NCI-H2081 (cell line): ENCODE measurements at regions not wholly inside any gene's neighbourhood (a gene's known extent, or its start where the extent isn't known, plus 50 kb on each side); places are given as distances from the start of the nearest gene placed in this dataset.

Experiments used
- DNase-seq, 2 experiments: peaks; one replicate each; lab custom pipeline; 2025; lab: John Stamatoyannopoulos, UW

- DNase-seq: no peak
Measured at GRCh38 chr10:113292086-113292485, 260.8 kb upstream of the HABP2 start.

- DNase-seq: no peak
Measured at GRCh38 chr10:113292743-113293142, 260.1 kb upstream of the HABP2 start.

- no peak for DNase-seq
Measured at GRCh38 chr10:113293167-113293566, 259.7 kb upstream of the HABP2 start.

DNA sequence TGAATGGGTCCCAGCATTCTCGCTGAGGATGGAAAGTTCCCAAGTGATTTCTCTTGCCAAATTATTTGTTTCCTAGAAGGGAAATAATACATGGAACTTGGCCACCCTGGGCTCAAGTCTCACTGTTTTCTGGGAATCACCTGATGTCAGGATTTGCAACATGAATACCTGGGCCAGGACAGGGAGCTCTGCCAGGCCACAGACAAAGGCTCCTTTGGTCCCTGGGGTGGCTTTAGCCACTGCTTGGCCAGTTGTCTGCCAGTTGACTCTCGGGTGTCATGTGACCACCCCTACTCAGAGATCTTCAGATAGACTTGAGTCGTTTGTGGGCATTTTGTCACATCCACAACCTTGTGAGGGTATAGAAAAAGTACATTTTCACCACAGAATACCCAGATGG is 258.0 kb upstream of the HABP2 start:
- DNase-seq: no peak

GRCh38 chr10:113297226-113297625 is 255.6 kb upstream of the HABP2 start:
- DNase-seq: no peak

- no peak for DNase-seq
Measured at GRCh38 chr10:113298616-113299015, 254.2 kb upstream of the HABP2 start.

GRCh38 chr10:113300201-113300600 is 252.7 kb upstream of the HABP2 start:
- no peak for DNase-seq

GRCh38 chr10:113300617-113301016 is 252.2 kb upstream of the HABP2 start:
- DNase-seq: no peak

DNA sequence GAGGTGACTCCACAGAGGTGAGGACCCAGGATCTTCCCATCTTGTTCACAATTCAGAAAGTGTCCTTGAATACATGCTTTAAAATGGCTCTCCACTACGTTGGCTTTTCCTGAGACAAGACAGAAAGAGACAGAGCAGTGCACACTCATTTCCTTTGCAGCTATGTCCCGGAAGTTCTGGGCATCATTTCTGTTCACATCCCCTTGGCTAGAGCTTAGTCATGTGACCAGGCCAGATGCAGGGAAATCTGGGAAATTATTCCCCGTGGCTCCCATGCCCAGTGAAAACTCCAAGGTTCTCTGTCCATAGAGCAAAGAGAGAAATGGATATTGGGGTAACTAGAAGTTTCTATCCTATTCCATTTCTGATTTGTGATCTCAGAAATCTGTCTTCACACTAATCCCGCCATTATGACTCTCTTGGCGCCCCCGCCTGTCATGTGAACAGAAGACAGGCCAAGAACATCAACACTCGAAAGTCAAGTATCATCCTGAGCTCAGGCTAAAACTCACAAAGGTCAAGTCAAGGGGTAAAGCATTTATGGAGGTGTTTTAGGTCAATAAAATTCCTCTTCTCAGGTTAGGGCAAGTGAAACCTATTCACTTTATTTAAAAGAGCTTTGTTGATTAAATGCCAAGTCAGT is 251.4 kb upstream of the HABP2 start:
- no peak for DNase-seq

GRCh38 chr10:113302062-113302461 is 250.8 kb upstream of the HABP2 start:
- DNase-seq: no peak

DNA sequence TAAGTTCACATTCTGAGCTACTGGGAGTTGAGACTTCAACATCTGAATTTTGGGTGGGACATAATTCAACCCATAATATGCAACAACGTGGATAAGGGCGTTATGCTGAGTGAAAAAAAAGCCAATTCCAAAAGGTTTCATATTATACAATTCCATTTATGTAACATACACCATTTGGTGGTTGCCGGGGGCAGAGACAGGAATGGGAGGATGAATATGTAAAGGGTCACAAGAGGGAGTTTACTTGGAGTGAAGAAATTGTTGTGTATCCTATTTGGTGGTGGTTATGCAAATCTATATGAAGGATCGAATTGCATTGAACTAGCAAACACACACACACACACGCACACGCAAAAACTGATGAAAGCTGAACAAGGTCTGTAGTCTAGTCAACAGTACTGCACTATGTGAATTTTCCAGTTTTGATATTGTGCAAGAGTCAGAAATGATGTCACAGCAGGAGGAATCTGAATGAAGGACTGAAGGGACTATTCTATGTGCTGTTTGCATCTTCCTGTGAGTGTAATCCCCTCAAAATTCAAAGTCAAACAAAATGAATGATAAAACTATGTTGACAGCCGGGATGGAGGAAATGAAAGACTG is 249.2 kb upstream of the HABP2 start:
- no peak for DNase-seq

DNA sequence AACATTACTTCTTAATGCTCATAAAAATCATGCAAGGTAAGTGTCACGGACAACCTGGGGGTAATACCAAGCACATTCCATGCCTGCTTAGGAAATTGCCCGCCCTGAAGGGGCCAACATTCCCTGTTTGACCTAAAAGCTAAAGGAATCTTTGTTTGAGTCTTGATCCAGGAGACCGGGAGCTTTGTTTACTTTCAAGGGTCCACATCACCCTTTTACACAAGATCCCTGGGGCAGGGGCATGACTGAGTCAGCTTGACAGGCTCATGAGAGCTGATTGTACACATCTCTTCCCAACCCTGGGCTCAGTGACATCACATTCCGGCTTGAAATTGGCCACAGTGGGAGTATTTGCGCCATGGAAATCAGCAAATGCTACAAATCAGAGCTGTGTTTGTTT is 248.1 kb upstream of the HABP2 start:
- no peak for DNase-seq

GRCh38 chr10:113305871-113306270 is 247.0 kb upstream of the HABP2 start:
- no peak for DNase-seq

- DNase-seq: no peak
Measured at GRCh38 chr10:113309791-113310190, 243.1 kb upstream of the HABP2 start.

- no peak for DNase-seq
Measured at GRCh38 chr10:113310347-113310746, 242.5 kb upstream of the HABP2 start.

DNA sequence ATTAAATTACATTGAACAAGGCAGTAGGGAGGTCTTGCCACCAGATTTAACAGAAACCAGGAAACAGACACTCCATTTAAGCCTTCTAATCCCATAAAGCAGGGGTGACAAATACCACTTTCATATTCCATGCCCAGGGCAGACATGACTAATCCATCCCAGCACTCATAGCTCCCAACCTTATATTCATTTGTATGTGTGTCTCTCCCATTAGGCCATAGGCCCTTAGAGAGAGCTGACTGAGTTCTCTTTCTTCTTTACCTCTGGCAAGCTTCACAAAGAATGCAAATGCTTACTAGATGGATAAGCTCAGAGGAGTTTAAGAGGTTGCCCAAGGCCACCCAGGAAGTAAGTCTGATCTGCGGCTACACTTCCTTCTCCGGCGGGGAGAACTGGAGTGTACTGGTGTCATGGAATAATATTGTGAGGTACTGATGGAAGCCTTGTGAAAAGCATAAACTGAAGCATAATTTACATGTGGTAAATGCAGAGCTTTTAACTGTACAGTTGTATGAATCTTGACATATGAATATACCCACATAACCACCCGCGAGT is 239.7 kb upstream of the HABP2 start:
- DNase-seq: no peak

DNA sequence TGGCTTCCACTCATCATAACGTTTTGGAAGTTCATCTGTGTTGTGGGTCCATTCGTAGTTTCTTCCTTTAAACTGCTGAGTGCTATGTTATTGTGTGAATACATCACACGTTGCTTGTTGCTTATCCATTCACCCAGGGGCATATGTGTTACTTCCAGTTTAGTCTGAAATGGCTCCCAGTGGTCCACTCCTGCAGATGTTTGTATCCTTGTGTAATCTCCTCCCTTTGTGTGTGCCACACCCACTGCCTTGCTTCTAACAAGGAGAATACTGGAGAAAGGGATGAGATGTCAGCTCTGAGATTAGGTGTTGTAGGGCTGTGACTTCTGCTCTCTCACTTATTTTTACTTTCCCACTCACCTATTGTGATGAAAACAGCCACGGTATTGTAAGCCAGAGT is 239.1 kb upstream of the HABP2 start:
- DNase-seq: no peak

DNA sequence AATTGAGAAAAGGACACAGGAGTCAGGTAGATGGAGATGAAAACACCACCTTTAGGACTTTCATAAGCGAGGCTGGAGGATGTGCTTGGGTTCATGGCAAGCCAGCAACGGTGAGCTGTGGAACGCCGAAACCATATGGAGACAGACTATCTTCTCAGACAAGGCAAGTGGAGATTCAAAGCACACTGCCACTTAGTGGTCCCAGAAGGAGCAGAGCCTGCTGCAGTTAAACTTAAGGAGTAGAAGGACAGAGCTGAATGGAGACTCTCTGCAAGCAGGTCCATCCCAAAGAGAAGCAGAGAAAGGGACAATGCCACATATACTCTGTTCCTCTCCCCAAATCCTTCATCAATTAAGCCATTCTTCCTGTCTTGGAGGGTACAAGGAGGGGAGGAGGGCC is 236.3 kb upstream of the HABP2 start:
- DNase-seq: no peak

DNA sequence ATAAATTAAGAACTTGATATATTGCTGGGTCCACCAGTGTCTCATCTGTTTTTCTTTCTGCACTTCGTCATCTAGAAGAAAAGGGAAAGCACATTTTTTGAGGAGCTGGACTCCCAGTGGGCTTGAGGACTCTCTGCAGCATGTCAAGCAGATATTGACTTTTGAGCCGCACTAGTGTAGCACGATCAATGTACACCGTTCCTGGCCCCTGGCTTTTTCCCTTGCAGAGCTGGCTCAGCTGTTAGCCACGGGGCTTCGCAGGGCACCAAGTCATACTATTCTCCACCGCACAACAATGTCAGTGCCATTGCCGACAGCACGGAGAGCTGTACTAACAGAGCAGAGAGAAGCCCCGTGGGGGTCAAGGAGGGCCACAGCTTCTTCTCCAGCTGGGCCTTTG is 235.4 kb upstream of the HABP2 start:
- DNase-seq: no peak

DNA sequence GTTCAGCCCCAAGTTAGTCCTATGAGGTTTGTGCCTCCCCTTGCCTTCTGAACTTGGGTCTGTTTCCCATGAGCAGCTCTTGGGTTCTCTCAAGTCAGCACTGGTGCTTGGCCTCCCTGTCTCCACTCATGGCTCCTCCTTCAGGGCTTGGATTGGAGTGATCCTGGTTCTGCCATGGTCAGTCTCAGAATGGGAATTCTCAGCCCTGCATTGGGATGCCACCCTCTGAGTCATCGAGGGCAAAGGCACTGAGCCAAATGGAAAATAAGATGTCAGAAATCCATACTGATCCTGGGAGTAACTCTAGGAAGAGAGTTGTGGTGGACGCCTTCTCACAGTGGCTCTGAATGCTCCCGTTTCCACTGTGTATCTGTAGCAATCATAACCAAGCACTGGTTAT is 233.4 kb upstream of the HABP2 start:
- DNase-seq: no peak

- no peak for DNase-seq
Measured at GRCh38 chr10:113320211-113320610, 232.6 kb upstream of the HABP2 start.

GRCh38 chr10:113320987-113321386 is 231.9 kb upstream of the HABP2 start:
- DNase-seq: no peak

DNA sequence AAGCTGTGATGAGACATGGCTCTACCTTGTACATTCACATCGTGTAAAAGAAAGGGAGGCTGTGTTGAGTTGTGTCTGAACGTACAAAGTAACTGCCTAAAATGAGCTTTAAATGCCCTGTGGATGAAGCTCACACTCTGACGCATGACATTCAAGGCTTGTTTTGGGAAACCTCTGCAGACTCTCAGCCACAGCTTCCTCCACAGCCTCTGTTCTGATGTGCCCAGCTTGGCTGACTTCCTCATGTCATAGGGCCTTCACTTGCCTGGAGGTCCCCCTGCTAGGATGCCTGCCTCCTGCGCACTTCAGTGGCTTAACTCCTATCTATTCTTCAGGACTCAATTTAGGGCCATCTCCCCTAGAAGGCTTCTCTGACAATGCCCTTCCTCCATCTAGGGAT is 230.0 kb upstream of the HABP2 start:
- DNase-seq: no peak

DNA sequence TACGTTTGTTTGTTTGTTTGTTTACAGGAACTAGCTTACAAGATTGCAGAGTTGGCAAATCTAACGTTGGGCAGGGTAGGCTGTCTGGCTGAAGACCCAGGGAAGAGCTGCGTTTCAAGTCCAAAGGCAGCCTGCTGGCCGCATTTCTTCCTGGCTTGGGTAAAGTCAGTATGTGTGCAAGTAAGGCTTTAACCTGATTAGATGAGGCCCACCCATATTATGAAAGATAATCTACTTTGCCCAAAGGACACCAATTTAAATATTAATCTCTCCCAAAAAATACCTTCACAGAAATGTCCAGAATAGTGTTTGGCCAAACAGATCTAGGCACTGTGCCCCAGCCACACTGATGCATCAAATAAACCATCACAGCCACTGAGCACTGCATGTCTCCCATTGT is 228.9 kb upstream of the HABP2 start:
- no peak for DNase-seq
